ENCODE measurements at regions not wholly inside any gene's neighbourhood (a gene's known extent, or its start where the extent isn't known, plus 50 kb on each side); places are given as distances from the start of the nearest gene placed in this dataset.

DNA sequence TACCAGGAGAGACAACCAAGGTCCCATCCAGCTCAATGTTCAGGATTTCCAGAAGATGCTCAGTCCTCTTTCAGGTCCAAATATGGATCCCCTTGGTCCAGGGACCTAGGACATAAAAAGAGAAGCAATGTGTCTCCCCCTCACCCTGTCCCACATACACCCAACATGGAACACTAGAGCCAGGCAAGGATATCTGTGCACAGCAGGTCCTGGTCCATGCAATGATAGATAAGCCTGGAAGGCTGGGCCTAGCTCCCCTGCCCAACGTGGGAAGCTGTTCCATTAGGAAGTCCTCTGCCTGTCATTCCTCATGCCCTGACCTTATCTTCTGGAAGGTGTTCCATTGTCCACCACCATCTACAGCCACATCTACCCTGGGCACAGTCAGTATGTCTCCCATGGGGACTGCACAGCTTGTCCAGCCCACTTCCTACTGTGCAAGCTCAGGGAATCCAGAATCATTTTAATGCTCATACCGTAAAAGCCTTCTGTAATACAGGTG is 1434.8 kb downstream of the TBC1D22A start:
- TF ChIP-seq POLR2A (IDR thresholded peaks at IDR 0.05; ENCODE audit: low read depth, low read length) (no peak), SPI1 (IDR thresholded peaks at IDR 0.05; ENCODE audit: low read depth, low read length) (no peak), TAF1 (IDR thresholded peaks at IDR 0.05; ENCODE audit: low read depth, low read length) (no peak)

All from GM12891 (cell line).